PC-9 (cell line): ENCODE measurements at regions not wholly inside any gene's neighbourhood (a gene's known extent, or its start where the extent isn't known, plus 50 kb on each side); places are given as distances from the start of the nearest gene placed in this dataset.

Experiments used
- BruUV-seq: library from RNA; stranded (reverse); fragments of 400-500 nt; replicated peaks from 2 replicates; lab custom pipeline; 2021; lab: Mats Ljungman, UMichigan
- CTCF ChIA-PET: fragments of 300-600 bp; sonication (Branson Sonifier 250); formaldehyde crosslinking; loops from one replicate; lab custom pipeline; 2022; ENCODE audit warnings: antibody characterized with exemption; lab: Charles Lee
- POLR2A ChIA-PET: fragments of 300-600 bp; sonication (Branson Sonifier 250); formaldehyde crosslinking; loops from one replicate; lab custom pipeline; 2022; ENCODE audit warnings: antibody characterized with exemption; ENCODE audit not compliant: unreplicated experiment; lab: Charles Lee
- DNase-seq, 2 experiments: peaks; one replicate each; pipeline versions ENCODE4 v3.0.0 to v3.0.0-alpha.2; 2015 to 2022; ENCODE audit warnings: mixed read lengths in 1 of 2
- H2AFZ ChIP-seq: fragments of 200-600 bp; sonication (generic); 2 replicates; pipeline ENCODE4 v1.8.1; 2017; ENCODE audit warnings: antibody characterized with exemption
- H3F3A ChIP-seq: fragments of 200-600 bp; sonication (generic); 2 replicates; pipeline ENCODE4 v1.8.1; 2017; ENCODE audit warnings: antibody characterized with exemption, mild to moderate bottlenecking, low read depth; ENCODE audit not compliant: insufficient read depth
- H3K27ac ChIP-seq: fragments of 200-600 bp; sonication (generic); 2 replicates; pipeline ENCODE4 v1.6.1; 2016; ENCODE audit warnings: mixed run types
- H3K27me3 ChIP-seq: fragments of 200-600 bp; sonication (generic); 2 replicates; pipeline ENCODE4 v1.6.1; 2016; ENCODE audit warnings: low read depth, mixed run types; ENCODE audit not compliant: insufficient read depth
- H3K36me3 ChIP-seq: fragments of 200-600 bp; sonication (generic); 2 replicates; pipeline ENCODE4 v1.6.1; 2016; ENCODE audit warnings: low read depth, mixed run types
- H3K4me1 ChIP-seq: fragments of 200-600 bp; sonication (generic); replicated peaks from 2 replicates; pipeline ENCODE4 v1.6.1; 2016; ENCODE audit warnings: mixed run types; ENCODE audit not compliant: insufficient read depth
- H3K4me2 ChIP-seq: fragments of 200-600 bp; sonication (generic); 2 replicates; pipeline ENCODE4 v1.6.1; 2017; ENCODE audit warnings: mixed run types
- H3K4me3 ChIP-seq: fragments of 200-600 bp; sonication (generic); 2 replicates; pipeline ENCODE4 v1.6.1; 2016; ENCODE audit warnings: mixed run types
- H3K79me2 ChIP-seq: fragments of 200-600 bp; sonication (generic); 2 replicates; pipeline ENCODE4 v1.6.1; 2017; ENCODE audit warnings: low read depth, mixed run types
- H3K9me2 ChIP-seq: fragments of 200-600 bp; sonication (generic); 2 replicates; pipeline ENCODE4 v1.8.1; 2017; ENCODE audit warnings: mild to moderate bottlenecking; ENCODE audit not compliant: insufficient read depth
- H3K9me3 ChIP-seq: fragments of 200-600 bp; sonication (generic); 2 replicates; pipeline ENCODE4 v1.8.1; 2016; ENCODE audit warnings: low read depth; ENCODE audit not compliant: insufficient read depth
- H4K20me1 ChIP-seq: fragments of 200-600 bp; sonication (generic); 2 replicates; pipeline ENCODE4 v1.8.1; 2017; ENCODE audit not compliant: insufficient read depth
- CTCF ChIP-seq: fragments of 200-600 bp; sonication (generic); conservative IDR thresholded peaks from 2 replicates; pipeline ENCODE4 v1.6.1; 2017; ENCODE audit warnings: mixed run types, antibody characterized with exemption, mild to moderate bottlenecking, moderate library complexity
- EZH2 ChIP-seq: fragments of 200-600 bp; sonication (generic); IDR thresholded peaks from 2 replicates; pipeline ENCODE4 v1.8.0; 2017; ENCODE audit warnings: antibody characterized with exemption, low read depth
- intact Hi-C: fragments of 100-400 bp; cut with micrococcal nuclease; formaldehyde crosslinking; loops from one replicate; pipeline ENCODE4 v1.10.0; 2022; ENCODE audit not compliant: unreplicated experiment

DNA sequence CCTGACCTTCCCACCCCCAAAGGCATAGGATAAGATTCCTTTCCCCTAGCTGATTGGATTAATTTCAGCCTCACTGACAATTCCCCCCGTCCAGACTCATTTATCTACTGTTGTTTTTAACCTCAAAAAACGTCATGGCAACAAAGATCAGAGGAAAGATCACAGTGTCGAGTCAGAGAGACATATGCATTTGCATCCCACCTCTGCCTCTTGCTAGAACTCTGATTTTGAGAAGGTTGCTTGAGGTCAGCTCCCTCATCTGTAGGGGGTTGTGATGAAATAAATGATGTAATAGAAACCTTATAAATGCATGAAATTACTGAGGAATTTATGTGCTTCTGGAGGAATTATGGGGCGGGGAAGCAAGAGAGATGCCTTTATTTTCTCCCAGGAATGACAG is 53.3 kb upstream of the SYN3 start:
- CTCF ChIA-PET: no interaction called here
- TF ChIP-seq EZH2 (no peak), CTCF (no peak)
- DNase-seq: no peak
- intact Hi-C loops: no loop called here
- no peak overlapping the region for H3K27ac ChIP-seq
- no TSS peak for BruUV-seq
- H4K20me1 ChIP-seq: no peaks in the 10 kb centered on the region
- no peaks in the 10 kb centered on the region for H3K9me2 ChIP-seq
- no peak overlapping the region for H2AFZ ChIP-seq
- peaks cover 68% of the 10 kb centered on the region for H3K27me3 ChIP-seq
- POLR2A ChIA-PET: no interaction called here
- H3K36me3 ChIP-seq: no peaks in the 10 kb centered on the region
- no peak overlapping the region for H3K4me2 ChIP-seq
- no peak overlapping the region for H3K4me3 ChIP-seq
- H3K79me2 ChIP-seq: no peaks in the 10 kb centered on the region
- no peaks in the 10 kb centered on the region for H3K9me3 ChIP-seq
- H3F3A ChIP-seq: no peaks in the 10 kb centered on the region
- no peaks in the 10 kb centered on the region for H3K4me1 ChIP-seq

GRCh38 chr22:33110562-33111163 is 52.5 kb upstream of the SYN3 start:
- Histone ChIP-seq H3F3A (no peaks in the 10 kb centered on the region), H3K36me3 (no peaks in the 10 kb centered on the region), H3K9me2 (no peaks in the 10 kb centered on the region), H3K27ac (no peak overlapping the region), H3K4me1 (no peaks in the 10 kb centered on the region), H3K79me2 (no peaks in the 10 kb centered on the region), H3K27me3 (peaks cover 76% of the 10 kb centered on the region), H3K9me3 (no peaks in the 10 kb centered on the region), H3K4me3 (no peak overlapping the region), H3K4me2 (no peak overlapping the region), H2AFZ (no peak overlapping the region), H4K20me1 (no peaks in the 10 kb centered on the region)
- no peak for DNase-seq
- ChIA-PET CTCF (no interaction called here), POLR2A (no interaction called here)
- BruUV-seq: no TSS peak
- intact Hi-C loops: no loop called here
- TF ChIP-seq EZH2 (no peak), CTCF (no peak)

- H2AFZ ChIP-seq: no peak overlapping the region
- H3K79me2 ChIP-seq: no peaks in the 10 kb centered on the region
- H3K4me2 ChIP-seq: no peak overlapping the region
- peaks cover 81% of the 10 kb centered on the region for H3K27me3 ChIP-seq
- H3K4me3 ChIP-seq: no peak overlapping the region
- CTCF ChIA-PET: no interaction called here
- no peak for TF ChIP-seq CTCF
- TF ChIP-seq EZH2: no peak
- no TSS peak for BruUV-seq
- H3K36me3 ChIP-seq: no peaks in the 10 kb centered on the region
- DNase-seq: no peak
- H3K4me1 ChIP-seq: no peaks in the 10 kb centered on the region
- H3K9me3 ChIP-seq: no peaks in the 10 kb centered on the region
- intact Hi-C loops: no loop called here
- no peaks in the 10 kb centered on the region for H3K9me2 ChIP-seq
- H3K27ac ChIP-seq: no peak overlapping the region
- POLR2A ChIA-PET: no interaction called here
- no peaks in the 10 kb centered on the region for H3F3A ChIP-seq
- H4K20me1 ChIP-seq: no peaks in the 10 kb centered on the region
These were observed 51.6 kb upstream of the SYN3 start for GRCh38 chr22:33109514-33110430.
